GM18508 (cell line): ENCODE measurements at regions not wholly inside any gene's neighbourhood (a gene's known extent, or its start where the extent isn't known, plus 50 kb on each side); places are given as distances from the start of the nearest gene placed in this dataset.

Source experiments
- ATAC-seq: cut with Tn5 transposase; IDR thresholded peaks from one replicate; pipeline ENCODE4 v1.9.1; 2021; ENCODE audit warnings: moderate number of reproducible peaks; ENCODE audit not compliant: insufficient read depth, unreplicated experiment

- no peak for ATAC-seq
These were observed 105.4 kb downstream of the NCOR2 start for GRCh38 chr12:124461851-124462623.

GRCh38 chr12:124461241-124461673 is 106.2 kb downstream of the NCOR2 start:
- ATAC-seq = no peak

GRCh38 chr12:124460771-124461170 is 106.6 kb downstream of the NCOR2 start:
- ATAC-seq = no peak

GRCh38 chr12:124459852-124460645 is 107.4 kb downstream of the NCOR2 start:
- no peak for ATAC-seq

- ATAC-seq = no peak
These were observed 108.2 kb downstream of the NCOR2 start for GRCh38 chr12:124458992-124459851.

GRCh38 chr12:124458220-124458991 is 109.0 kb downstream of the NCOR2 start:
- no peak for ATAC-seq

- ATAC-seq = no peak
These were observed 109.9 kb downstream of the NCOR2 start for GRCh38 chr12:124457287-124458219.

GRCh38 chr12:124456652-124457152 is 110.7 kb downstream of the NCOR2 start:
- ATAC-seq = no peak

- ATAC-seq = no peak
These were observed 111.2 kb downstream of the NCOR2 start for GRCh38 chr12:124456133-124456651.

GRCh38 chr12:124455336-124455735 is 112.1 kb downstream of the NCOR2 start:
- no peak for ATAC-seq

- no peak for ATAC-seq
These were observed 112.7 kb downstream of the NCOR2 start for GRCh38 chr12:124454735-124455134.

GRCh38 chr12:124454352-124454725 is 113.1 kb downstream of the NCOR2 start:
- no peak for ATAC-seq

- peak; percentile 65 for ATAC-seq
These were observed 113.7 kb downstream of the NCOR2 start for GRCh38 chr12:124453419-124454351.

GRCh38 chr12:124452576-124453331 is 114.7 kb downstream of the NCOR2 start:
- no peak for ATAC-seq

GRCh38 chr12:124451637-124452243 is 115.7 kb downstream of the NCOR2 start:
- no peak for ATAC-seq

- ATAC-seq = no peak
These were observed 116.4 kb downstream of the NCOR2 start for GRCh38 chr12:124451016-124451415.
